B cell (primary cell): ENCODE measurements at regions not wholly inside any gene's neighbourhood (a gene's known extent, or its start where the extent isn't known, plus 50 kb on each side); places are given as distances from the start of the nearest gene placed in this dataset.

Experiments
- EZH2 ChIP-seq: IDR thresholded peaks from 2 replicates; pipeline ENCODE4 v1.6.1; 2012; ENCODE audit warnings: borderline replicate concordance, low read depth, mild to moderate bottlenecking, moderate library complexity, low read length; ENCODE audit not compliant: insufficient read depth, poor library complexity, severe bottlenecking
- TF ChIP-seq, protein P1 (sequence below): fragments of 200-600 bp; IDR thresholded peaks from one replicate; pipeline ENCODE4 v1.8.0; 2022; ENCODE audit warnings: antibody characterized with exemption, mild to moderate bottlenecking

GRCh38 chr18:42658171-42658570 lies 457.3 kb downstream of the RIT2 start:
- TF ChIP-seq, protein P1, sequence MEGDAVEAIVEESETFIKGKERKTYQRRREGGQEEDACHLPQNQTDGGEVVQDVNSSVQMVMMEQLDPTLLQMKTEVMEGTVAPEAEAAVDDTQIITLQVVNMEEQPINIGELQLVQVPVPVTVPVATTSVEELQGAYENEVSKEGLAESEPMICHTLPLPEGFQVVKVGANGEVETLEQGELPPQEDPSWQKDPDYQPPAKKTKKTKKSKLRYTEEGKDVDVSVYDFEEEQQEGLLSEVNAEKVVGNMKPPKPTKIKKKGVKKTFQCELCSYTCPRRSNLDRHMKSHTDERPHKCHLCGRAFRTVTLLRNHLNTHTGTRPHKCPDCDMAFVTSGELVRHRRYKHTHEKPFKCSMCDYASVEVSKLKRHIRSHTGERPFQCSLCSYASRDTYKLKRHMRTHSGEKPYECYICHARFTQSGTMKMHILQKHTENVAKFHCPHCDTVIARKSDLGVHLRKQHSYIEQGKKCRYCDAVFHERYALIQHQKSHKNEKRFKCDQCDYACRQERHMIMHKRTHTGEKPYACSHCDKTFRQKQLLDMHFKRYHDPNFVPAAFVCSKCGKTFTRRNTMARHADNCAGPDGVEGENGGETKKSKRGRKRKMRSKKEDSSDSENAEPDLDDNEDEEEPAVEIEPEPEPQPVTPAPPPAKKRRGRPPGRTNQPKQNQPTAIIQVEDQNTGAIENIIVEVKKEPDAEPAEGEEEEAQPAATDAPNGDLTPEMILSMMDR = no peak
- no peak for TF ChIP-seq EZH2
